ENCODE measurements at regions not wholly inside any gene's neighbourhood (a gene's known extent, or its start where the extent isn't known, plus 50 kb on each side); places are given as distances from the start of the nearest gene placed in this dataset.

DNA sequence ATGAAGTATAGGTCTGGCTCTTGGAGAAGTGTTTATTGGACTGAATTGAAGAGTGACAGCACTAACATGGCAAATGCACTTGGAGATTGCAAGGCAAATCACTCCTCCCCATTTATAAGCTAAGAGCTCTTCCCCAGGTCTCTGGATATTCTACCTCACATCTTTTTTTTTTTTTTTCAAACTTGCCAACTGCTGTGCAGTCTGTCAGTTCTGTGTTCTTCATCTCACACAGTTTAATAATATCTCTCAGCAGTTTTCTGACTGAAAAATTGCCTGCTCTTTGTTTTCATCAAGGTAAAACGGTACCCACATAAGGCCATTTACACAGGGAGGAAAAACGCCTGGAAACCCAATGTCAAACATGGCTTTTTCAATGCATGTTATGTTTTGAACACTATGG, 186.1 kb upstream of the B3GALT2 start:
- TF ChIP-seq POLR2AphosphoS5 (IDR thresholded peaks at IDR 0.05; ENCODE audit: insufficient read depth, low read depth, low read length) = no peak
- no peak for TF ChIP-seq POLR2A (IDR thresholded peaks at IDR 0.05; ENCODE audit: low read depth, low read length)
- TF ChIP-seq, protein P1, sequence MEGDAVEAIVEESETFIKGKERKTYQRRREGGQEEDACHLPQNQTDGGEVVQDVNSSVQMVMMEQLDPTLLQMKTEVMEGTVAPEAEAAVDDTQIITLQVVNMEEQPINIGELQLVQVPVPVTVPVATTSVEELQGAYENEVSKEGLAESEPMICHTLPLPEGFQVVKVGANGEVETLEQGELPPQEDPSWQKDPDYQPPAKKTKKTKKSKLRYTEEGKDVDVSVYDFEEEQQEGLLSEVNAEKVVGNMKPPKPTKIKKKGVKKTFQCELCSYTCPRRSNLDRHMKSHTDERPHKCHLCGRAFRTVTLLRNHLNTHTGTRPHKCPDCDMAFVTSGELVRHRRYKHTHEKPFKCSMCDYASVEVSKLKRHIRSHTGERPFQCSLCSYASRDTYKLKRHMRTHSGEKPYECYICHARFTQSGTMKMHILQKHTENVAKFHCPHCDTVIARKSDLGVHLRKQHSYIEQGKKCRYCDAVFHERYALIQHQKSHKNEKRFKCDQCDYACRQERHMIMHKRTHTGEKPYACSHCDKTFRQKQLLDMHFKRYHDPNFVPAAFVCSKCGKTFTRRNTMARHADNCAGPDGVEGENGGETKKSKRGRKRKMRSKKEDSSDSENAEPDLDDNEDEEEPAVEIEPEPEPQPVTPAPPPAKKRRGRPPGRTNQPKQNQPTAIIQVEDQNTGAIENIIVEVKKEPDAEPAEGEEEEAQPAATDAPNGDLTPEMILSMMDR (IDR thresholded peaks at IDR 0.05; ENCODE audit: extremely low read depth in 1 of 2, insufficient read depth in 1 of 2, low read depth in 1 of 2, low read length in 2 of 2) = no peak
- no peak for TF ChIP-seq EZH2 (IDR thresholded peaks at IDR 0.05; ENCODE audit: borderline replicate concordance, low read depth, low read length, severe bottlenecking)
- TF ChIP-seq, protein P2, sequence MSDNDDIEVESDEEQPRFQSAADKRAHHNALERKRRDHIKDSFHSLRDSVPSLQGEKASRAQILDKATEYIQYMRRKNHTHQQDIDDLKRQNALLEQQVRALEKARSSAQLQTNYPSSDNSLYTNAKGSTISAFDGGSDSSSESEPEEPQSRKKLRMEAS (IDR thresholded peaks at IDR 0.05; ENCODE audit: insufficient read depth, insufficient read length) = no peak
- no peak for TF ChIP-seq MYC (IDR thresholded peaks at IDR 0.05; ENCODE audit: low read depth, low read length)
- no peak for TF ChIP-seq JUN (IDR thresholded peaks at IDR 0.05; ENCODE audit: borderline replicate concordance, insufficient read depth, insufficient read length, low read depth)
- no peak for TF ChIP-seq GATA2 (IDR thresholded peaks at IDR 0.05; ENCODE audit: insufficient read depth, insufficient read length, low read depth, low read length)
- no peak for TF ChIP-seq FOS (IDR thresholded peaks at IDR 0.05; ENCODE audit: borderline replicate concordance, insufficient read depth, low read length)
